HG03558 (cell line): ENCODE measurements at regions not wholly inside any gene's neighbourhood (a gene's known extent, or its start where the extent isn't known, plus 50 kb on each side); places are given as distances from the start of the nearest gene placed in this dataset.
"Not testable (repeated sequence)": the region's sequence is repeated elsewhere in the genome, so short reads cannot be mapped to it uniquely, and the experiment has no call there.

Experiments
- ATAC-seq: cut with Tn5 transposase; IDR thresholded peaks from one replicate; pipeline ENCODE4 v1.9.1; 2021; ENCODE audit warnings: moderate number of reproducible peaks; ENCODE audit not compliant: unreplicated experiment; ENCODE audit errors: extremely low read depth

DNA sequence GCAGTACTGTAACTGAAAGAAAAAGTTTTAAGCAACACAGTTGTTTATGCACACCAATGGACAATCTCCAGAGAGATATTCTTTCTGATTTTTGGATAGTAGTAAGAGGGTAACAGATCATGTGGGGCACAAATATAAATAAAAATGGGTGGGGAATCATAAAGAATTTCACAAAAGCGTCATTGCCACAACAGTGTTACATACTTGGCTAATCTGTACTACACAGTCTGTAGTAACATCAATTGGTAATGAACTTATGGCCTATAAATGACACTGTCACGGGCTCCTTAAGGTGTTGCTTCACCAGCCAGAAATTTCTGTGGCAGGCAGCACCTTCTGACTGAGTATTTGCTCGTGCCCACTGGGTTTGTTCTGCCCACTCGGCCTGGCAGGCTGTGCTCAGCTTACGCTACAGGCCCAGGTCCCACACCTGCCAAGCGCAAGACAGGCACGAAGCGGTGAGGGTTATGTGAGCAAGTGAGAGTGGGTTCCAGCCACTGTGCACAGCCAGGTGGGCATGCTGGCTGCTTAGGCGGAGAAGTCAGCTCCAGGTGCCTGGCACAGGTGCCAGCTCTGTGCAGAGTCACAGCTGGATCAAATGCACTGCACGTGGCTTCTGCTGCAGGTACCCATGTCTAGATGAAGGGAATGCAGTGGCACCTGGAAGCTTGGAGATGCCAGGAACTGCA is 532.5 kb upstream of the SLC39A10 start:
- no peak for ATAC-seq

DNA sequence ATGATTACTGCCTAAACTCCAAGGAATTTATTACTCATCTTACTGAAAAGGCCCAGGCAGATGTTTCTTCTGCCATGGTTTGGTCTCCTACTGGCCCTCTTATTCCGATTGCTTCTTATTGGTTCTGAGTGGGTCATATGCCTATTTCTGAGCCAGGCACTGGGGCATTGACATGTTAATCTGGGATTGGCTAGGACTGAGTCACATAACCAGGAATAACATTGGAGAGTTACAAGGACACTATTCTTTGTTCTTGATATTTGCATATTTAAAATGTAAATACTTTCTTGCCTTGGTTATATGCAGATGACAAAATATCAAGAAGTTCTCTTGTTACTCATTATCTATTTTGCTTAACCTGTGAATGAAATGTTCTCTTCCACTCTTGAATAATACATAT is 534.4 kb upstream of the SLC39A10 start:
- no peak for ATAC-seq

DNA sequence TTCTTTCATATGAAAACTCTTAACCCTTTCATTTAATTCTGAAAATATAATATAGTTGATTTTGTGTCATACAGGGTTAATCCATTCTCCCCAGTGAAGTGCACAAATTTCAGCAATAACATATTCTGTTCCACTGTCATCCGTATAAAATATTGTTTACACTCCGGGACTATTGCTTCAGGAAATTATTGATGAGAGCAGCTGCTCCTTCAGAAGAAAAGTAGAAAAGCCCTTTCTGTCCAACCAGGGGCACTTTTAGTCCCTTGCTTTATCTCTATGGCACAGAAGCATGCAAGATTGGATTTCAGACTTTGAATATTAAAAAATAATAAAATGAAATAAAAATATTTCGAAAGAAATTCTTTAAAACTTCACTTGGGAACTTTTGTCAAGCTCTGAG is 535.7 kb upstream of the SLC39A10 start:
- ATAC-seq = no peak

DNA sequence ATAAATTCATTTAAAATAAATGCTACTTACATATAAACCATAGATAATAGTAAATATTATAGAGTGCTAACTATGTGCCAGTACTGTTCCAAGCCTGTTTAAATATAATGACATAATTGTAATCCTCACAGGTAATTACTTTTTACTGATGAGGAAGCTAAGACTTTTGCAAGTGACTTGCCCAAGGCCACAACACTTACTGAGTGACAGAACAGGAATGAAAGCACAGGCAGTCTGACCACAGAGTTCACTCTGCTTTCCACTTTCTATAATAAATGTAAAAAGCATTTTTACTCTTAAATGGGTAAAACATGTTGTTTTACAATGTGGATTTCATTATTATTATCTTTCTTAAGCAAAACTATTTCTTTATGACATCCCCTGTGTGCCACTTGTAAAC is 537.8 kb upstream of the SLC39A10 start:
- no peak for ATAC-seq

DNA sequence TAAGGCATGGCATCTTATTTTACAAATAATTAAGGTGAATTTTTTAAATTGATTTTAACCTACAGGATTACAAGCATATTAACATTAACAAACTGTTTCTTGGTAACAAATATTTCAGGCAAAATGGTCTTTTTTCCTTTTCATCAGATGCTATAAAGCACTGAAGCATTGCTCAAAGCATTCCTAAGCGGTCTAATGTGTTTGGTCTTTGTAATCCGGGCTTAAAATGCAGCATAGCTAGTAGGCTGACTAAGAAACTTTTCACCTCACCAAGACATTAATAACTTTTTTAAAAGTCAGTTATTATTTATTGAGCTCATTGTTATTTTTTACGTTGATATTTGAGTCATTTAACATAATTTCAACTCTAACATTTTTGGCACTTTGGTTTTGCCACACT is 538.8 kb upstream of the SLC39A10 start:
- no peak for ATAC-seq

DNA sequence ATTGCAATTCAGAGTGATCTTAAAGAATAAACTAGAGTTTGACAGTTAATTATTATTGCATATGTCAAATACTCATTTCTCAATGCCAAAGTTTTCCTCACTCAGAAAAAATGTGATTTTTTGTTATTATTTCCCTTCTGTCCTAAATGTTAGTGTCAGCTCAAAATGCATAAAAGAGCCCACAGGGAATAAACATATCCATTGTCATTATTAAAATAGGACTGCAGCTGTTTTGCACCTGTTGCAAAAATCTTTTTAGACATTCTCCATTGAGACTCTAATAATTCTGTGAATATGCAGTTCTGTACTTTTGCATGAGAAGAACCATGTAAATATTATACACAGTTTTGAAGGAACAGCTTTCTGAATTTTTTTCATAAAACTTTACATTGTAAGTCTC is 540.0 kb upstream of the SLC39A10 start:
- no peak for ATAC-seq

DNA sequence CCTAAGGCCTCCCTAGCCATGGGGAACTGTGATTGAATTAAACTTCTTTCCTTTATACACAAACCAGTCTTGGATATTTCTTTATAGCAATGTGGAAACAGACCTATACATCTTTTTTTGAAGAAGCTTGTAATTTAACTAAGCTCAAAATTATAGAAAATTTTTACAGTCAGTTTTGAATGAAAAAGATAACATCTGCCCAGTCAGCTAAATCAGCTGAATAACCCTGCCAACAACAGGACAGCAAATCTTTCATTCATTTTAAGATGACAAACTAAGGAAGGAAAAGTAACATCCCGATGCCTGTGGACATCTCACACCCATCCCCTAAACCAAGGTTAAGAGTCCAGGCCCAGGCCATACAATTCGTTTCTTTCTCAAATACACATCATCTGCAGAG is 541.3 kb upstream of the SLC39A10 start:
- no peak for ATAC-seq

DNA sequence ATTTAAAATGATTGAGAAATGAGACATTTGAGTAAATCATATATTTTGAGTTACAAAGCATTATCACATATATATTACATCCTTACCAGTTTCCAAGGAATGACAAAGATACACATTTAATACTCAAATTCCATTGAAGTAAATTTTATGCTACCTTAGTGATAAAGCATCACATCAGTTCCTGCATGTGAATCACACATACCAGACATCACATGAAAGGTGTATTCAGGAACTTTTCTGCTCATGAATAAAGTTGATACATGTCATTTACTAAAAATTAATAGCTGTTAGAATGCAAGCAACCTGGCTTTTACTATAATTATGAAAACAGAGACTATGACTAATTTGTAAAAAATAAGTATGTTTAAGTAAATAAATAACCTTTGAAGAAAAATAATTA is 548.8 kb upstream of the SLC39A10 start:
- ATAC-seq = no peak

DNA sequence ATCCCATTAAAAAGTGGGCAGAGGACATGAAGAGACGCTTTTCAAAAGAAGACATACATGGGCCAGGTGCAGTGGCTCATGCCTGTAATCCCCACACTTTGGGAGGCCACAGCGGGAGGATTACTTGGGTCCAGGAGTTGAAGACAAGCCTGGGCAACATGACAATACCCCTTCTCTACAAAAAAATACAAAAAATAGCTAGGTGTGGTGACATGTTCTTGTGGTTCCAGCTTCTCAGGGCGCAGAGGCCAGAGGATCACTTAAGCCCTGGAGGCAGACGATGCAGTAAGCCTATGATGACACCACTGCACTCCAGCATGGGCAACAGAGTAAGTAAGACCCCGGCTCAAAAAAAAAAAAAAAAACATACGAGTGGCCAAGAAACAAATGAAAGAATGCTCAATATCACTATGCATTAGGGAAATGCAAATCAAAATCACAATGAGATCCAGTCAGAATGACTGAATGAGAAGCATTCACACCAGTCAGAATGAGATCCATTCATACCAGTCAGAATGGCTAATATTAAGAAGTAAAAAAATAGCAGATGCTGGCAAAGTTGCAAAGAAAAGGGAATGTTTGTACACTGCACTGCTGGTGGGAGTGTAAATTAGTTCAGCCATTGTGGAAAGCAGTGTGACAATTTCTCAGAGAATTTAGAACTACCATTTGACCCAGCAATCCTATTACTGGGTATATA is 550.2 kb upstream of the SLC39A10 start:
- no peak for ATAC-seq

DNA sequence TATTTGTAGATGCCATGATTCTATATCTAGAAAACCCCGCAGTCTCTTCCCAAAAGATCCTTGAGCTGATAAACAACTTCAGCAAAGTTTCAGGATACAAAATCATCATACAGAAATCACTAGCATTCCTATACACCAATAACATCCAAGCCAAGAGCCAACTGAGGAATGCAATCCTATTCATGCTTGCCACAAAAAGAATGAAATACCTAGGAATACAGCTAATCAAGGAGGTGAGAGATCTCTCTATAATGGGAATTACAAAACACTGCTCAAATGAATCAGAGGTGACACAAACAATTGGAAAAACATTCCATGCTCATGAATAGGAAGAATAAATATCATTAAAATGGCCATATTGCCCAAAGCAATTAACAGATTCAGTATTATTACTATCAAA is 551.4 kb upstream of the SLC39A10 start:
- ATAC-seq = no peak

DNA sequence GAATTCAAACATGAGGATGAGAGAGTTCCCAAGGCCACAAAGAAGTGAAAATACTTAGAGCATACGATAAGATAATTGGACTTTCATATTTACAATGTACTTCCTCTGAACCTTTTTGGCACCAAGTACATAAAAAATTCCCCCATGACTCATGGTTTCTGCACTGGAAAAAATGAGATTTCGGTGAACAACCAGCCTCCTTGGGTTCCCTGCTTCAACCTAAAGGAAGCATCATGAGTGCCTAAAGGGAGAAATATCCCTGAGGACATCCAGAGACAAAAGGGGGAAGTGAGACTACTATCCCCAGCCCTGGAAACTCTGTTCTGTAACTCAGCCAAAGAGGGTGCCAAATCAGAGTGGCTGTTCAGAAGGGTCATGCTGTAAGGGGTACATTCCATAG is 562.7 kb upstream of the SLC39A10 start:
- no peak for ATAC-seq

DNA sequence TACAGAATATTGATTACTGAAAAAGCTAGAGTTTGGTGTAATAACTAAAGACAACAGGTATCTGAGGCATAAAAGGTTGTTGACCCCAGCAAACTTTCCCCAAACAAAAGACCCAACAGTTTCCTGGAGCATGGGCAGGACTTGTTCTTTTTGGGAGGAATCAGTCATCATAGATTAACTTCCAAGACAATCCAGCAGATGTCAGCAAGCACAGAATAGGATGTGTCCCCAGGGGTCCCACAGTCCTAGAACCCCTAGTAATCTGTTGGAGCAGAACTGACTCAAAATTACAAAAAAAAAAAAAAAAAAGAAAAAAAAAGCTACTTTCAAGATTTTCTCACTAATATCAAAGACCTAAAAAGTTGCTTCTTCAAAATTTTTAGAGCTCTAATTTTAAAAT is 564.7 kb upstream of the SLC39A10 start:
- no peak for ATAC-seq

DNA sequence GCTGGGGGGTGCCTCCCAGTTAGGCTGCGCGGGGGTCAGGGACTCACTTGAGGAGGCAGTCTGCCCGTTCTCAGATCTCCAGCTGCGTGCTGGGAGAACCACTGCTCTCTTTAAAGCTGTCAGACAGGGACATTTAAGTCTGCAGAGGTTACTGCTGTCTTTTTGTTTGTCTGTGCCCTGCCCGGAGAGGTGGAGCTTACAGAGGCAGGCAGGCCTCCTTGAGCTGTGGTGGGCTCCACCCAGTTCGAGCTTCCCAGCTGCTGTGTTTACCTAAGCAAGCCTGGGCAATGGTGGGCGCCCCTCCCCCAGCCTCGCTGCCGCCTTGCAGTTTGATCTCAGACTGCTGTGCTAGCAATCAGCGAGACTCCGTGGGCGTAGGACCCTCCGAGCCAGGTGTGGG is 584.2 kb upstream of the SLC39A10 start:
- not testable (repeated sequence) for ATAC-seq

DNA sequence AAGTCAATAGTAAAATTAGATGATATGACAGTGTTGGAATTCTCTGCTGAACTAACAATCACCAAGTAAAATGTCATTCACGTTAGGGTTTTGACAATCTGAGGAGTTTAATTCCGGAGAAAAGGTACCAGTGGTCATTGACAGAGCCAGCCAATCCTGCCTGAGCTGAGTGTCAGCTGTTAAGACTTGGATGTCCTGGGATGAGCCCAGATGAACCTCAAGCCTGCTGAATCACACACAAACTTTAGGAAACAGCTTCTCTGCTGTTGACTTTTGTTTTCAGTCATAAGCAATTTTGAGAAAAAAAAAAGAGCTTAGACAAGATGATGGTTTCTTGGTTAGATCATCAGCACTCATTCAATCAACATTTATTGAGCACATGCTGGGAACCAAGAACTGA is 600.0 kb upstream of the SLC39A10 start:
- ATAC-seq = no peak

DNA sequence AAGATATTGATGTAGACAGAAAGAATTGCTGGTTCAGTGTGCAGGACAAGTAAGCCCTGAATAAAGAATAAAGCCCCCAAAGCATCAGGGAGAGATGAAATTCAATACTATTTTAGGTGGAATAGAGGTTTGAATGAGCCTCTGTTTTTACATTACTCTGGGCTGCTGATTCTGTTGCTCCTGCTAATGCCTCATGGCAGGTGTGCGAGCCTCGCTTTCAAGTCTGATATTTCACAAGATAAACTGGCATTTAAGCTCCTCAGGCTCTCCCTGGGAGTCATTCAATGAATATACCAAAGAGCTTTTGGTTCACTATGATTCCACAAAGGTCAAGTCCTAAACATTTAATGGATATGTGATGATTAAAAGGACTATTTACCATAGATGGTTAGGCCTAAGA is 601.0 kb upstream of the SLC39A10 start:
- ATAC-seq = no peak

DNA sequence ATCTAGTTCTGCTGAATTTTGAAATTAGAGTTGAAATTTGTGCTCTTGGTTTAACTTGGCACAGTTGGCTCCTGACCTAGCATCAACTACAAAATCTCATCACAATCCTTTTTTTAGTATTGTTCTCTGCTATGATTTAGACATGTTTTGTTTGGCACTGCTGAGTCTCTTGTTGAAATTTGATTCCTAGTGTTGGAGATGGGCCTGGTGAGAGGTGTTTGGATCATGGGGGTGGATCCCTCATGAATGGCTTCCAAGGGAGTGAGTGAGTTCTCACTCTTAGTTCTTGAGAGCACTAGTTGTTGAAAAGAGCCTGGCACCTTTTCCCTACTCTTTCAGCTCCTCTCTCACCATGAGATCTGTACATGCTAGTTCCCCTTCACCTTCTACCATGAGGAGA is 605.6 kb upstream of the SLC39A10 start:
- ATAC-seq = no peak

DNA sequence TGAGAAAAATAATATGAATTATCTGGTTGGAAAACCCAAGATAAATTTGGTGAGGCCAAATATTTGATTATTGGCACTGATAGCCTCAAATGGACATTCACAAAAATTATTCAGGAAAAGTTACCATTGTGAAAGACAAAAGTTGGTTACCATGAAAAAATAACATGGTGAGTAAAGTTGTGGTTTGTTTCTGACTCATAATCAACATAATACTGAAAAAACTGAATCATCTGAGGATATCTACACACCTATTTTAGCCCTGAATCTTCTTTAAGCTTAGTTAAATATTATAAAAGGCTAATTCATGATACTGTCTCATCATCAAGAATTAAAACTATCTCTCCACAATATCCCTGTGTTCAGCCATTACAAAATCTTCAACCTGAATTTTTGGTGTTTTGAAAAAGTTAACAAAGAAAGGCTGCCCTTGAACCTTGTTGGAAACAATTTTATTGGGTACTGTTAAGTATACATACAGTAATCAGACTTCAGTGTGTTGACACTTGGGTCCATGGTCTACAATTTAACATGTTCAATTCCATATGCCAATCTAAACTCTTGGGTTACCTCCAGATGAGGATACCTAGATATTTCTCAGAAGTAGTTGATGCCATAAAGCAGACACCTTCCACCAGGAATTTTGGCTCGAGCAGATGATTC is 607.5 kb upstream of the SLC39A10 start:
- ATAC-seq = peak; percentile 93

DNA sequence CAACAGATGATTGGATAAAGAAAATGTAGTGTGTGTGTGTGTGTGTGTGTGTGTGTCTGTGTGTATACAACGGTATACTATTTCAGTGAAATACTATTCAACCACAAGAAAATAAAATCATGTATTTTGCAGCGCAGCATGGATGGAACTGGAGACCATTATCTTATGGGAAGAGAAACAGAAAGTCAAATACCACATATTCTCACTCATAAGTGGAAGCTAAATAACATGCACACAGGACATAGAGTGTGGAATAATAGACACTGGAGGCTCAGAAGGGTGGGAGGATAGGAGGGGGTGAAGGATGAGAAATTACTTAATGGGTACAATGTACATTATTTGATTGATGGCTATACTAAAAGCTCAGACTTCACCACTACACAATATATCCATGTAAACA is 609.1 kb upstream of the SLC39A10 start:
- no peak for ATAC-seq

DNA sequence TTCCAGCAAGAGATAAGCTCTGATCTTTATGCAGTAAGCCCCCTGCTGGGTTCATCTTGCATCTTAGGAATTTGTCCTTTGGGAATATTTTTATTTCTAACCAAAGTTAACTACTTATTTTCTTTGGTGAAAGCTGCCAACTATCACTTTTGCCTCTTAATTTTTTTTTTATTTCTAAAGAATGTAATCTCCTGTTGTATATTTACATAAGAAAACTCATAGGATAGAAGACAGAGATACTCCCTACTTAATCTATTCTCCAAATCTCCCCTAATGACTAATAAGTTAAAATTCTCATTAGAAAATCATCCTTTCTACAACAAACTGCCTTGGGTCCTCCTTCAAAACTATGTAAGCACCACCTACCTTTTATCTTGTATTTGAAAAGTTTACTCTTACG is 612.2 kb upstream of the SLC39A10 start:
- ATAC-seq = no peak

DNA sequence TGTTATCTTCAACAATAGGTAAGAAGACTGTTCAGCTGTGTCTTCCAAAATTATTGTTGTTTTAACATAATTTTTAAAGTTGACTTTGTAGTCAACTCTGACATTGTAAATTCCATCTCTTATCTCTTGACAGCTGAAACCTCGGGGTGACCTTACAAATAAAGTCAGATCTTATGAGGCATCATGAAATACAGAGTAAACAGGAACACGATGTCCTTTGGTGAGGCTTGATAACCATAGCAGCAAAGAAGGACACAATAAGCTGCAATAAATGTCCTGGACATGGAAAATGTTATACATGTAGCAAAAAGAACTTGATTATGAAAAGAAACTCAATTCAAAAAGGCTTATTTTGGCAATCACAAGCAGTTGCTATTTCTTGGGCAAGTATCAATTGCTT is 618.9 kb upstream of the SLC39A10 start:
- no peak for ATAC-seq

DNA sequence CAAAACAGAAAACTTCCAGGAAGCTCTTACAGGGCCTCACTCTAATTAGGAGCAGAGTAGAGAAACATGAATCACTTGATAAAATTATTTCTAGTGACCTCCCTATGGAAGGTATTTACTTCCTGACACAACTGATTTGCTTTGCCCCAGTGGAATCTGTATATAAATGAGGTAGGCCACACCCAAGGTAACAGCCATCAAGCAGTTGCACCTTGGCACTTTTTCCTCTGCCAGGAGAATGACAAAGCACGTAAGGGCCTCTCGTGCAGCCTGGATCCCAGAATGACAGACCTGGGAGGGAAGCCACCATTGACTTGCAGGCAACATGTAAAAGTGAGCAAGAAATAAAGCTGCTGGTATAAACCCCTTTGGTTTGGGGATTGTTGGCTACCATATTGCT is 620.0 kb upstream of the SLC39A10 start:
- ATAC-seq = no peak

DNA sequence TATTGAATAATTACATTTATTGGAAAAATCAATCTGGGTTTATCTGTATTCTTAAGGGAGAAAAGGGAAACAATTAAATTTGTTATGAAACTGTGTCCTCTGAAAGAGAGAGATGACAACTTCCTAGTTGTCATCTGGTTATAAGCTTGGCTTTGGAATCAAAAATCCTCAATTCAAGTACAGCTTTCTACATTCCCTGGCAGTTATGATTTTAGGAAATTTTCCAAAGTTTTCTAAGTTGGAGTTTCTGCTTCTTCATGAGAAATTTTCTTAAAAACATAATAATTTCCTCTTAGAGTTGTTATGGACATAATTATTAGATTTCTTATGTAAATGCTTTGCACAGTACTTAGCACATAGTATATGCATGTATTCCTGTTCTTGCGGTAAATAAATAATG is 625.6 kb upstream of the SLC39A10 start:
- no peak for ATAC-seq
